ENCODE measurements at regions not wholly inside any gene's neighbourhood (a gene's known extent, or its start where the extent isn't known, plus 50 kb on each side); places are given as distances from the start of the nearest gene placed in this dataset.
"Not testable (repeated sequence)": the region's sequence is repeated elsewhere in the genome, so short reads cannot be mapped to it uniquely, and the experiment has no call there.

DNA sequence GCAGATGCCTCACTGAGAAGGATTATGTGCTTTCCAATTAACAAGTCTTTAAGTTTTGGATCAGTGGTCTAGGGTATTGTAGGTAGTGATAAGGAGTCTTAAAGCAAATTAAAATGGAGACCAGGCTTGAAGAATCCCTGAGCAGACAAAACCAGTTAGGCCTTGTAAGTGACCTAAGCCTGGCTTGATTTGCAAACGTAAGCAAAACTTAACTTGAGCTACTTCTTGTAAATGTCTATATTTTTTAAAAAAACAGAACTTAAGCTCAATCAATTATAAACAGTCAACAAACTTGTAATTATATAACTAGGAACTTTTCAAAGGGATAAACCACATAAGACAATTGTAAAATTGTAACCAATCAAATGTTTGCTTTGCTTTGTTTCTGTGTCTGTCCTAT is 72.7 kb upstream of the NALF2 start:
- H3K36me3 ChIP-seq (ENCODE audit: control insufficient read depth, insufficient read depth, low read length), result no peaks in the 10 kb centered on the region
- H3K27me3 ChIP-seq (ENCODE audit: control insufficient read depth, insufficient read depth, low read length), result no peaks in the 10 kb centered on the region
- DNase-seq (ENCODE audit: low read depth), result no peak
- no peak overlapping the region for H3K4me3 ChIP-seq (ENCODE audit: low read depth, low read length)
- TF ChIP-seq, protein P1, sequence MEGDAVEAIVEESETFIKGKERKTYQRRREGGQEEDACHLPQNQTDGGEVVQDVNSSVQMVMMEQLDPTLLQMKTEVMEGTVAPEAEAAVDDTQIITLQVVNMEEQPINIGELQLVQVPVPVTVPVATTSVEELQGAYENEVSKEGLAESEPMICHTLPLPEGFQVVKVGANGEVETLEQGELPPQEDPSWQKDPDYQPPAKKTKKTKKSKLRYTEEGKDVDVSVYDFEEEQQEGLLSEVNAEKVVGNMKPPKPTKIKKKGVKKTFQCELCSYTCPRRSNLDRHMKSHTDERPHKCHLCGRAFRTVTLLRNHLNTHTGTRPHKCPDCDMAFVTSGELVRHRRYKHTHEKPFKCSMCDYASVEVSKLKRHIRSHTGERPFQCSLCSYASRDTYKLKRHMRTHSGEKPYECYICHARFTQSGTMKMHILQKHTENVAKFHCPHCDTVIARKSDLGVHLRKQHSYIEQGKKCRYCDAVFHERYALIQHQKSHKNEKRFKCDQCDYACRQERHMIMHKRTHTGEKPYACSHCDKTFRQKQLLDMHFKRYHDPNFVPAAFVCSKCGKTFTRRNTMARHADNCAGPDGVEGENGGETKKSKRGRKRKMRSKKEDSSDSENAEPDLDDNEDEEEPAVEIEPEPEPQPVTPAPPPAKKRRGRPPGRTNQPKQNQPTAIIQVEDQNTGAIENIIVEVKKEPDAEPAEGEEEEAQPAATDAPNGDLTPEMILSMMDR (IDR thresholded peaks at IDR 0.05; ENCODE audit: insufficient read depth, low read length, poor library complexity, severe bottlenecking), result no peak

DNA sequence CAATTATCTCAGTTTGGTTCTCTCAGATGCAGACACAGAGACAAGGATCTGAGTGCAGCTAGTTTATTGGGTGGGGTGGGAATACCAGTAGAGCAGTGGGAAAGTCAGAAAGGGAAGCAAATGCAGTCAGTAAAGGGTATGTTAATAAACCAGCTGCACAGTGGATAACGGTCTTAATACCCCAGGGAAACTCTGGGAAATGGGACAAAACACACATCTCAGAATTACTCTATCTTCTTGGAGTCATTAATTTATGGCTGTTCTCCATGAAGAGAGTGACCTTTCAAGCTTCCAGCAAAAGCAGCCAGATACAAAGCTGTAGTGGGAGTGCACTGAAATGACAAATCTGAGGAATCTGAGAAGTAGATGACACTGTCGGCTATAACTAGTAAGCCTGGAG is 73.3 kb upstream of the NALF2 start:
- no peak for DNase-seq (ENCODE audit: low read depth)
- H3K27me3 ChIP-seq (ENCODE audit: control insufficient read depth, insufficient read depth, low read length), result no peaks in the 10 kb centered on the region
- H3K36me3 ChIP-seq (ENCODE audit: control insufficient read depth, insufficient read depth, low read length), result no peaks in the 10 kb centered on the region
- TF ChIP-seq, protein P1 (IDR thresholded peaks at IDR 0.05; ENCODE audit: insufficient read depth, low read length, poor library complexity, severe bottlenecking), result no peak
- no peak overlapping the region for H3K4me3 ChIP-seq (ENCODE audit: low read depth, low read length)

DNA sequence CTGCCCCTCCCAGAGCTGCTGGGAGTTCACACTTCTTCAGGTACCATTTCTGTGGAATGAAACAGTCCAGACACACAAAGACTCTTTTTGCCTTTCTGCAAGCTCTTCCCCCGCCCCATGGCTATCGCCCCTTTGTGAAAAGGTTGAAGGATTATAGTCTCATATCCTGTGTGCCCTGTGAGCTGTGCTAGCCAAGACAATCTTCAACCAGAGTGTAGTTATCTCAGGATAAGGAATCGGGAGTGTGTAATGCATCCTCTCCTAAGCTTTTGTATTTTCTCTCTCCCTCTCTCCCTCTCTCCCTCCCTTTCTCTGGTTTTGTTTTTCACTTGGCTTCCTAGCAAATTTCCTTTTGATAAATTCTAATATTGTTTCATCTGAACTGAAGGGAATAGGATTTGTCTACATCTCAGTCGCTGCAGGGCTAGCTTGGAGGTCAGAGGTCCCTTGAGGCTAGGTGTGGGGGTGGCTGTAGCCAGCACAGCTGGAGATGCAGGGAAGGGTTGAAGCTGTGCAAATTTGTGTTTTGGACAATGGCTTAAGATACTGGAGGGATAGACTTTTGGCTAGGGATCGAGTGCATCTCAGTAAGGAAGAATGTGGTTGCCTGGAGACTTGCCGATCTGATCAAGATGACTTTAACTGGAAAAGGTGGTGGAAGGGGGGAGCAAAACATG is 74.6 kb upstream of the NALF2 start:
- no peak overlapping the region for H3K4me3 ChIP-seq (ENCODE audit: low read depth, low read length)
- no peaks in the 10 kb centered on the region for H3K27me3 ChIP-seq (ENCODE audit: control insufficient read depth, insufficient read depth, low read length)
- H3K36me3 ChIP-seq (ENCODE audit: control insufficient read depth, insufficient read depth, low read length), result no peaks in the 10 kb centered on the region
- TF ChIP-seq, protein P1 (IDR thresholded peaks at IDR 0.05; ENCODE audit: insufficient read depth, low read length, poor library complexity, severe bottlenecking), result no peak
- no peak for DNase-seq (ENCODE audit: low read depth)

DNA sequence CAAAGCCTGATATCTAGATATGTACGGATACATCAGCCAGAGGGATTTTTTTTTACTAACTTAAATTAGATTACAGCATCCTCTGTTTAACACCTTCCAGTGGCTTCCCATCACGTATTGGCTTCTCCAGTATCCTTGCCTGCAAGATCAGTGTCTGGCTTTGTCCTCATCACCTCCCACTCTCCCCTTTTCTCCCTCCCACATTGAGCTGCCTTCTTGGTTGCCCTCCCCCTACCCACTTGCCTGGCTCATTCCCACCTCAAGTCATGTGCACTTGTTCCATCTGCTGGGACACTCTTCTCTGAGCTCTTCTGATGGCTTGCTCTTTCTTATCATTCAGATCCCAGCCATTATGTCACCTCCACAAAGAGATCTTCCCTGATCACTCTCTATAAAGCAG is 75.9 kb upstream of the NALF2 start:
- H3K27me3 ChIP-seq (ENCODE audit: control insufficient read depth, insufficient read depth, low read length), result no peaks in the 10 kb centered on the region
- DNase-seq (ENCODE audit: low read depth), result no peak
- no peaks in the 10 kb centered on the region for H3K36me3 ChIP-seq (ENCODE audit: control insufficient read depth, insufficient read depth, low read length)
- H3K4me3 ChIP-seq (ENCODE audit: low read depth, low read length), result no peak overlapping the region
- TF ChIP-seq, protein P1 (IDR thresholded peaks at IDR 0.05; ENCODE audit: insufficient read depth, low read length, poor library complexity, severe bottlenecking), result no peak

DNA sequence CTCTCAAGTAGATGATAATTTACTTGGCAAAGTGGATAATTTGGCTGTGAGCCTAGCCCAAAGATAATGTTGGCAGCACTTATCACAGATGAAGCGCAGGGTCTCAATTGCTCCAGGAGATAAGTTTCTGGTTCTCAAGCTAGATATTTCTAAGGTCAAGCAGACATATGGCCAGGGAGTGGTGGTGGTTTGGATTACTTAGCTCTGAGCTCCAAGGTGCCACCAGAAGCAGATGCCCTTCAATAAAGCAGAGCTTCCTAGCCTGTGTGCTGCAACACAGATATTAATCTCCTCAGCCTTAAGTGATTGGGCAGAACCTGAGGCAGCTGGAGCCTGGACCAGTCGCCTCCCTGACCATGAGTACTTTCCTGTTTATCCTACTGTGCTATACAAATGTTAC is 79.2 kb upstream of the NALF2 start:
- DNase-seq (ENCODE audit: low read depth), result no peak
- no peaks in the 10 kb centered on the region for H3K27me3 ChIP-seq (ENCODE audit: control insufficient read depth, insufficient read depth, low read length)
- no peak overlapping the region for H3K4me3 ChIP-seq (ENCODE audit: low read depth, low read length)
- TF ChIP-seq, protein P1 (IDR thresholded peaks at IDR 0.05; ENCODE audit: insufficient read depth, low read length, poor library complexity, severe bottlenecking), result no peak
- H3K36me3 ChIP-seq (ENCODE audit: control insufficient read depth, insufficient read depth, low read length), result no peaks in the 10 kb centered on the region

DNA sequence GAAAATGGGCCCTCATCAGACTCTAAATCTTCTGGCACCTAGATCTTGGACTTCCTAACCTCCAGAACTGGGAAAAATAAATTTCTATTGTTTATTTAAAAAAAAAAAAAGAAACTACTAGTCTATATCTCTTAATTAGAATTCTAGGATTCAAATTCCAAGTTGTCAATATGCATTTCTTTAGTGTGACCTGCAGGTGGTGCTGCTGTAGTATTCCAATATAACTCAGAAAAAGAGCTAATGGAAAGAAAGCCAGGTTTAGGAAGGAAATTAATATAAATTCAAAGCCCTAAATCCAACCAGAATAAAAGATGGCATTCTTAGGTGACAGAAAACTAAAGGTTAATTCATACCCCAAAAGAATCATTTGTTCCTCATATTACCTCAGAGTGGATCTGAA is 80.0 kb upstream of the NALF2 start:
- no peaks in the 10 kb centered on the region for H3K27me3 ChIP-seq (ENCODE audit: control insufficient read depth, insufficient read depth, low read length)
- H3K36me3 ChIP-seq (ENCODE audit: control insufficient read depth, insufficient read depth, low read length), result no peaks in the 10 kb centered on the region
- H3K4me3 ChIP-seq (ENCODE audit: low read depth, low read length), result no peak overlapping the region
- no peak for DNase-seq (ENCODE audit: low read depth)
- TF ChIP-seq, protein P1 (IDR thresholded peaks at IDR 0.05; ENCODE audit: insufficient read depth, low read length, poor library complexity, severe bottlenecking), result peak; percentile 33

DNA sequence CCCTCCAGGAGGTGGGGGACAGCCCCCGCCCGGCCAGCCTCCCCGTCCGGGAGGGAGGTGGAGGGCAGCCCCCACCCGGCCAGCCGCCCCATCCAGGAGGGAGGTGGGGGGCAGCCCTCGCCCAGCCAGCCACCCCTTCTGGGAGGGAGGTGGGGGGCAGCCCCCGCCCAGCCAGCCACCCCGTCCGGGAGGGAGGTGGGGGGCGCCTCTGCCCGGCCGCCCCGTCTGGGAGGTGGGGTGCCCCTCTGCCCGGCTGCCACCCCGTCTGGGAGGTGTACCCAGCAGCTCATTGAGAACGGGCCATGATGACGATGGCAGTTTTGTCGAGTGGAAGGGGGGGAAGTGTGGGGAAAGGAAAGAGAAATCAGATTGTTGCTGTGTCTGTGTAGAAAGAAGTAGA is 81.9 kb upstream of the NALF2 start:
- not testable (repeated sequence) for H3K36me3 ChIP-seq (ENCODE audit: control insufficient read depth, insufficient read depth, low read length)

More for the DNA sequence above, 81.9 kb upstream of the NALF2 start:
- H3K4me3 ChIP-seq (ENCODE audit: low read depth, low read length); H3K27me3 ChIP-seq (ENCODE audit: control insufficient read depth, insufficient read depth, low read length); DNase-seq (ENCODE audit: low read depth): not testable (repeated sequence)
